Liver (tissue), 8 donors: ENCODE measurements at regions not wholly inside any gene's neighbourhood (a gene's known extent, or its start where the extent isn't known, plus 50 kb on each side); places are given as distances from the start of the nearest gene placed in this dataset.

Source experiments
- DNase-seq: peaks from one replicate; pipeline ENCODE4 v3.0.0-alpha.2; 2017; ENCODE audit warnings: low spot score
- H3K27ac ChIP-seq, 2 donors: one replicate each; pipeline ENCODE4 v1.7.0; 2013; ENCODE audit warnings: inconsistent platforms in 2 of 2, low read length in 2 of 2, control low read depth in 1 of 2, low read depth in 1 of 2, mild to moderate bottlenecking in 1 of 2
- H3K27me3 ChIP-seq, 4 donors: one replicate each; pipeline versions ENCODE4 v1.6.1 to v1.7.0; 2013; ENCODE audit warnings: low read length in 3 of 4, inconsistent platforms in 1 of 4, mild to moderate bottlenecking in 1 of 4, moderate library complexity in 1 of 4; ENCODE audit not compliant: control insufficient read depth in 4 of 4, insufficient read depth in 4 of 4
- H3K36me3 ChIP-seq, 4 donors: one replicate each; pipeline versions ENCODE4 v1.6.1 to v1.7.0; 2013; ENCODE audit warnings: low read length in 3 of 4, mild to moderate bottlenecking in 3 of 4, low read depth in 1 of 4, moderate library complexity in 1 of 4; ENCODE audit not compliant: control insufficient read depth in 4 of 4, insufficient read depth in 3 of 4
- H3K4me1 ChIP-seq, 4 donors: one replicate each; pipeline versions ENCODE4 v1.6.1 to v1.7.0; 2013; ENCODE audit warnings: low read length in 3 of 4, mild to moderate bottlenecking in 3 of 4, moderate library complexity in 1 of 4; ENCODE audit not compliant: control insufficient read depth in 4 of 4, insufficient read depth in 4 of 4
- H3K4me3 ChIP-seq, 3 donors: one replicate each; pipeline versions ENCODE4 v1.6.1 to v1.7.0; 2013; ENCODE audit warnings: low read length in 3 of 3, control low read depth in 1 of 3, low read depth in 1 of 3, mild to moderate bottlenecking in 1 of 3
- H3K9ac ChIP-seq, 2 donors: one replicate each; pipeline ENCODE4 v1.7.0; 2013; ENCODE audit warnings: low read length in 2 of 2, mild to moderate bottlenecking in 2 of 2, moderate library complexity in 2 of 2, control low read depth in 1 of 2, low read depth in 1 of 2
- H3K9me3 ChIP-seq, 4 donors: one replicate each; pipeline versions ENCODE4 v1.6.1 to v1.7.0; 2013; ENCODE audit warnings: low read length in 3 of 4; ENCODE audit not compliant: control insufficient read depth in 4 of 4
- ATF3 ChIP-seq: IDR thresholded peaks from 2 replicates; pipeline ENCODE4 v1.6.1; 2016; ENCODE audit warnings: antibody characterized with exemption
- CTCF ChIP-seq: fragments of 150-350 bp; IDR thresholded peaks from 2 replicates; pipeline ENCODE4 v1.5.1; 2017; ENCODE audit warnings: improper control_type of control experiment, low read depth, low read length; ENCODE audit not compliant: missing input control
- EGR1 ChIP-seq, 2 donors: IDR thresholded peaks; 2 replicates each; pipeline ENCODE4 v1.6.1; 2016 to 2018; ENCODE audit warnings: antibody characterized with exemption in 2 of 2, low read depth in 2 of 2
- FOXA1 ChIP-seq: IDR thresholded peaks from 2 replicates; pipeline ENCODE4 v1.6.1; 2016; ENCODE audit warnings: antibody characterized with exemption
- FOXA2 ChIP-seq: IDR thresholded peaks from 2 replicates; pipeline ENCODE4 v1.6.1; 2016; ENCODE audit warnings: antibody characterized with exemption
- GABPA ChIP-seq, 2 donors: IDR thresholded peaks in 1 of 2; conservative IDR thresholded peaks in 1 of 2; 2 replicates each; pipeline ENCODE4 v1.6.1; 2016; ENCODE audit warnings: antibody characterized with exemption in 2 of 2, mild to moderate bottlenecking in 1 of 2, moderate library complexity in 1 of 2
- HNF4A ChIP-seq, 2 donors: conservative IDR thresholded peaks; 2 replicates each; pipeline ENCODE4 v1.6.1; 2016; ENCODE audit warnings: antibody characterized with exemption in 2 of 2, mild to moderate bottlenecking in 2 of 2
- HNF4G ChIP-seq: IDR thresholded peaks from 2 replicates; pipeline ENCODE4 v1.6.1; 2016; ENCODE audit warnings: antibody characterized with exemption
- JUND ChIP-seq, 2 donors: IDR thresholded peaks; 2 replicates each; pipeline ENCODE4 v1.6.1; 2016; ENCODE audit warnings: antibody characterized with exemption in 2 of 2
- MAX ChIP-seq: IDR thresholded peaks from 2 replicates; pipeline ENCODE4 v1.6.1; 2016; ENCODE audit warnings: antibody characterized with exemption
- NR2F2 ChIP-seq: IDR thresholded peaks from 2 replicates; pipeline ENCODE4 v1.6.1; 2016; ENCODE audit warnings: antibody characterized with exemption
- RAD21 ChIP-seq, 2 donors: IDR thresholded peaks; 2 replicates each; pipeline ENCODE4 v1.6.1; 2016; ENCODE audit warnings: antibody characterized with exemption in 2 of 2, mild to moderate bottlenecking in 2 of 2
- REST ChIP-seq: IDR thresholded peaks from 2 replicates; pipeline ENCODE4 v1.6.1; 2016; ENCODE audit warnings: antibody characterized with exemption, mild to moderate bottlenecking
- SP1 ChIP-seq: IDR thresholded peaks from 2 replicates; pipeline ENCODE4 v1.6.1; 2018; ENCODE audit warnings: antibody characterized with exemption, mild to moderate bottlenecking
- TAF1 ChIP-seq: conservative IDR thresholded peaks from 2 replicates; pipeline ENCODE4 v1.6.1; 2016; ENCODE audit warnings: antibody characterized with exemption, mild to moderate bottlenecking
- ZBTB33 ChIP-seq: IDR thresholded peaks from 2 replicates; pipeline ENCODE4 v1.6.1; 2016; ENCODE audit warnings: antibody characterized with exemption
- WGBS: extraction: QIAGEN DNeasy Blood & Tissue Kit; methylation state at CpG from one replicate; pipeline ENCODE4 v1.1.7; 2013; 5-methylcytosine and 5-hydroxymethylcytosine counted together
- donor health status: healthy.
- donor health status: healthy.
- donor health status: healthy.
- donor health status: healthy.
- donor health status: healthy.

GRCh38 chr7:142482891-142483658, 225.2 kb upstream of the PRSS58 start:
- H3K27ac ChIP-seq = no peak overlapping the region
- TF ChIP-seq NR2F2 = no peak
- peak; percentile 56 to 62 for TF ChIP-seq RAD21 (IDR thresholded peaks at IDR 0.05)
- TF ChIP-seq CTCF = peak; percentile 65
- peak; percentile 15 for TF ChIP-seq ATF3
- no peak overlapping the region for H3K9ac ChIP-seq
- peak; percentile 52 for DNase-seq
- H3K4me1 ChIP-seq = no peaks in the 10 kb centered on the region
- no peak overlapping the region for H3K4me3 ChIP-seq
- no peaks in the 10 kb centered on the region for H3K36me3 ChIP-seq
- H3K9me3 ChIP-seq = no peaks in the 10 kb centered on the region
- WGBS = 49% methylated on average over 9 of the region's 9 CpGs
- peaks cover 0 to 2% (median 0%) of the 10 kb centered on the region in 4 donors for H3K27me3 ChIP-seq

GRCh38 chr7:142481548-142481947, 223.7 kb upstream of the PRSS58 start:
- no peak for DNase-seq
- Histone ChIP-seq H3K9me3 (no peaks in the 10 kb centered on the region), H3K27me3 (peaks cover 0 to 2% (median 0%) of the 10 kb centered on the region in 4 donors), H3K4me3 (no peak overlapping the region), H3K36me3 (no peaks in the 10 kb centered on the region), H3K9ac (no peak overlapping the region), H3K4me1 (no peaks in the 10 kb centered on the region), H3K27ac (no peak overlapping the region)
- TF ChIP-seq FOXA2 = no peak
- no peak for TF ChIP-seq NR2F2
- TF ChIP-seq EGR1 (IDR thresholded peaks at IDR 0.05; ENCODE audit: low read depth in 2 of 2) = no peak
- TF ChIP-seq FOXA1 = no peak
- TF ChIP-seq RAD21 (IDR thresholded peaks at IDR 0.05) = no peak
- TF ChIP-seq ZBTB33 = no peak
- TF ChIP-seq JUND (IDR thresholded peaks at IDR 0.05) = no peak
- TF ChIP-seq REST = no peak
- no peak for TF ChIP-seq HNF4G
- no peak for TF ChIP-seq MAX
- TF ChIP-seq TAF1 = no peak
- no peak for TF ChIP-seq GABPA (IDR thresholded peaks at IDR 0.05 in 1 of 2, conservative IDR thresholded peaks at IDR 0.05 in 1 of 2)
- no peak for TF ChIP-seq SP1
- TF ChIP-seq HNF4A (conservative IDR thresholded peaks at IDR 0.05) = no peak
- WGBS = 56% methylated on average over 2 of the region's 2 CpGs
